ENCODE measurements at regions not wholly inside any gene's neighbourhood (a gene's known extent, or its start where the extent isn't known, plus 50 kb on each side); places are given as distances from the start of the nearest gene placed in this dataset.
"Not testable (repeated sequence)": the region's sequence is repeated elsewhere in the genome, so short reads cannot be mapped to it uniquely, and the experiment has no call there.

GRCh38 chr11:45395421-45395820, 109.3 kb upstream of the SYT13 start:
- Mint-ChIP-seq H3K4me1 (no peaks in the 10 kb centered on the region), H3K36me3 (no peaks in the 10 kb centered on the region), H3K9me3 (no peaks in the 10 kb centered on the region), H3K27me3 (peaks cover 11 to 55% (median 48%) of the 10 kb centered on the region in 3 donors), H3K27ac (no peak overlapping the region), H3K4me3 (no peak overlapping the region)
- ATAC-seq (ENCODE audit: low read depth in 2 of 2) (no peak), DNase-seq (no peak)

GRCh38 chr11:45394294-45395085, 108.3 kb upstream of the SYT13 start:
- H3K9me3 Mint-ChIP-seq = no peaks in the 10 kb centered on the region
- H3K4me1 Mint-ChIP-seq = no peaks in the 10 kb centered on the region
- H3K36me3 Mint-ChIP-seq = no peaks in the 10 kb centered on the region
- peak overlapping the region in 1 of 8 donors; percentile 50 for H3K4me3 Mint-ChIP-seq
- no peak overlapping the region for H3K27ac Mint-ChIP-seq
- no peak for DNase-seq
- ATAC-seq (ENCODE audit: low read depth in 2 of 2) = no peak
- H3K27me3 Mint-ChIP-seq = peaks cover 8 to 62% (median 52%) of the 10 kb centered on the region in 3 donors

DNA sequence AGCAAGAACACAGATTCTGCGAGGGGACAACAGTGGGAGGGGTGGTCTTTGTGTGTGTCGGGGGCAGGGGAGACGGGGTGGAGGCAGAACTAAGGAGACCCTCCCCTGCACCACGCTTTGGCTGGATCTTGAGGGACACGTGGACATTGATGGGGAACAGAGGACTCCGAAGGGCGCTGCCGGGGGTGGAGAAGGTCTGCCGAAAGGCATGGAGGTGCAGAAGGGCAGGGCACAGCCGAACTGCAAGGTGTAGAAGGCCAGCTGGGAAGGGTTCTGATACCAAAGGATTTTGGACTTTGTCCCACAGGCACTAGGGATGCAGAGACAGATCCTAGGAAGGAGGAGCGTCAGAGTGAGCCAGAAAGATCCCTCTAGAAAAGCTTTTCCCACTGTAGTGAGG, 107.7 kb upstream of the SYT13 start:
- peaks cover 9 to 60% (median 48%) of the 10 kb centered on the region in 3 donors for H3K27me3 Mint-ChIP-seq
- no peak for ATAC-seq (ENCODE audit: low read depth in 2 of 2)
- H3K9me3 Mint-ChIP-seq = no peaks in the 10 kb centered on the region
- DNase-seq = no peak
- no peaks in the 10 kb centered on the region for H3K36me3 Mint-ChIP-seq
- no peak overlapping the region for H3K4me3 Mint-ChIP-seq
- H3K27ac Mint-ChIP-seq = no peak overlapping the region
- H3K4me1 Mint-ChIP-seq = no peaks in the 10 kb centered on the region

DNA sequence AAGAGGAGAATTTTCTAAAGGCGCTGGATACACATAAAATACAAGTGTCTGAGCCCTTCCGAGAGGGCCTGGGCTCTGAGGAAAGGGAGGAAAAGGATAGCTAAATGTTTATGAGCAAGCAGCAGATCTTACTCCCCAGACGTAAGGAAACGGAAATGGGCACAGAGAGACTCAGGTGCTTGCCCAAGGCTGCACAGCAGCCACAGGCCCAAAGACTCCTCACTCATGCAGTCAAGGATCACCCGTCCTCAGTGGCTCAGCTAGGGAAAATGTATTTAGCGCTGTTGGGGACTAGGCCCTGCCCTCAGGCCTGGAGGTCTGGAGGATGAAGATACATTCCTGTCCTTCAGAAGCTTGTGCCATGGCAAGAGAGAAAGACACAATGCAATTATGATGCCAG, 107.2 kb upstream of the SYT13 start:
- Mint-ChIP-seq H3K4me1 (no peaks in the 10 kb centered on the region), H3K27me3 (peaks cover 7 to 62% (median 50%) of the 10 kb centered on the region in 3 donors), H3K4me3 (no peak overlapping the region), H3K27ac (no peak overlapping the region), H3K36me3 (no peaks in the 10 kb centered on the region), H3K9me3 (no peaks in the 10 kb centered on the region)
- ATAC-seq (ENCODE audit: low read depth in 2 of 2) (no peak), DNase-seq (no peak)

DNA sequence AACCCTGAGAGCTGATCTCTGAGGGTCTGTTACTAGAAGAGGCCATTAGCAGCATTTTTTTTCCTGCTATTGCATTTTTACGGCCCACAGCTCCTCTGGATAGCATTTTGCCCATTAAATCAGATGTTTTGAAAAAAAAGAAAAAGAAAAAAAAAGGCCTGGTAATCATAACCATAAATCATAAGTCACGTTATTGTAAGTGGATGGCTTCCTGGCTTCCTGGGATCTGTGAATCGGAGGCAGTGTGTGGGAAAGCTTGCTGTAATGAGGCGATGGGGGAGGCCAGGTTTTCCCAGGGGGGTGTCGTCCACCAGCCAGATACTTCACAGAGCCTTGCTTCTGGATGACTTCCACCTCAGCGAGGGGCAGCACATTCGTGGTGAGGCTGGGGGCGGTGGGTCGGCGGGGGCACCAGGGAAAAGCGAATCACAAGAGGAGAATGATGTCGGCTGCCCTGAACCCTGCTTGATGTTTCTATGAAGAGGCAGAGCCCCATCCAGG, 106.5 kb upstream of the SYT13 start:
- Mint-ChIP-seq H3K4me1 (no peaks in the 10 kb centered on the region), H3K36me3 (no peaks in the 10 kb centered on the region), H3K9me3 (peaks cover 0 to 2% (median 0%) of the 10 kb centered on the region in 7 donors), H3K4me3 (no peak overlapping the region), H3K27me3 (peaks cover 14 to 69% (median 55%) of the 10 kb centered on the region in 3 donors), H3K27ac (no peak overlapping the region)
- DNase-seq (no peak), ATAC-seq (ENCODE audit: low read depth in 2 of 2) (no peak)

DNA sequence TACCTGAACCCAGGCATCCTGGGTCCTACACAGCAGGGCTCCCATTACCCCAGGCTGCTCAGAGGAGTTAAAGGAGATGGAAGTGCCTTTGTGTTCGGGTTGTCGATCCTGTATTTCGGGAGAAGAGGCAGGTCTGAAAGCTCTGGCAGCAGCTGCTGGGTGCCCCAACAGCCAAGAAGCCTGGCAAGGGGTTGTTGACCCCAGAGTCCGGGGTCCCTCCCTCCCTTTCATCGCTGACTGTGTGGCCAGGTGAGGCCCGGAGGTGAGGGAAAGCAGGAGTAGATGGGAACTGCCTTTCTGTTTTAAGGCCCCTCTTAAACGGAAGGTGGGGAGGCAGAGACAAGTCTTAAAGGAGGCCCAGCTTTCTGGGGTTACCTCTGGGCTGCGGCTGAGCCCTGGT, 106.0 kb upstream of the SYT13 start:
- no peak overlapping the region for H3K27ac Mint-ChIP-seq

GRCh38 chr11:45391168-45391850, 105.2 kb upstream of the SYT13 start:
- peaks cover 20 to 73% (median 60%) of the 10 kb centered on the region in 3 donors for H3K27me3 Mint-ChIP-seq
- ATAC-seq (ENCODE audit: low read depth in 2 of 2) (no peak), DNase-seq (no peak)
- no peak overlapping the region for H3K4me3 Mint-ChIP-seq
- H3K9me3 Mint-ChIP-seq = peaks cover 0 to 2% (median 0%) of the 10 kb centered on the region in 7 donors
- no peak overlapping the region for H3K27ac Mint-ChIP-seq
- no peaks in the 10 kb centered on the region for H3K36me3 Mint-ChIP-seq
- no peaks in the 10 kb centered on the region for H3K4me1 Mint-ChIP-seq

More for the DNA sequence above, 106.0 kb upstream of the SYT13 start:
- Mint-ChIP-seq H3K9me3 (peaks cover 0 to 2% (median 0%) of the 10 kb centered on the region in 7 donors), H3K27me3 (peaks cover 15 to 74% (median 60%) of the 10 kb centered on the region in 3 donors), H3K4me3 (no peak overlapping the region), H3K4me1 (no peaks in the 10 kb centered on the region), H3K36me3 (no peaks in the 10 kb centered on the region)
- DNase-seq (no peak), ATAC-seq (ENCODE audit: low read depth in 2 of 2) (no peak)

DNA sequence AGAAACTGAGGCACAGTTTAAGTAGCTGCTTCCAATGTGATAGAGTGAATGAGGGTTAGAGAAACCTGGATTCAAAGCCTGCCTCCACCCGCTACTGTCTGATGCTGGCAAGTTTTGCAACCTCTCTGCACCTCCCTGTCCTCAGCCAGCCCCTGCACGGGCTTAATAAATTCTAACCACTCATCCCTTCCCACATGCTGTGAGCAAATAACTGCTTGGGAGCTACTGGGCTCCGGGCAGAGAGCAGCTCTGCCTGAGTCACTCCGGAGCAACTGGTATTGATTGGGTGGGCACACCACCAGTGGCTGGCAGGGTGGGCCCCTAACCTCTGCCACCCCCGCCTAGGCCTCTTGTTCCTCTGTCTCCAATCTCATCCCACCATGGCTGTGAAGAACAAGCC, 104.3 kb upstream of the SYT13 start:
- H3K27me3 Mint-ChIP-seq = peaks cover 20 to 64% (median 51%) of the 10 kb centered on the region in 3 donors
- H3K4me3 Mint-ChIP-seq = peak overlapping the region in 1 of 8 donors; percentile 0
- peaks cover 0 to 2% (median 0%) of the 10 kb centered on the region in 7 donors for H3K9me3 Mint-ChIP-seq
- H3K27ac Mint-ChIP-seq = no peak overlapping the region
- no peak for DNase-seq
- no peaks in the 10 kb centered on the region for H3K4me1 Mint-ChIP-seq
- no peak for ATAC-seq (ENCODE audit: low read depth in 2 of 2)
- no peaks in the 10 kb centered on the region for H3K36me3 Mint-ChIP-seq

DNA sequence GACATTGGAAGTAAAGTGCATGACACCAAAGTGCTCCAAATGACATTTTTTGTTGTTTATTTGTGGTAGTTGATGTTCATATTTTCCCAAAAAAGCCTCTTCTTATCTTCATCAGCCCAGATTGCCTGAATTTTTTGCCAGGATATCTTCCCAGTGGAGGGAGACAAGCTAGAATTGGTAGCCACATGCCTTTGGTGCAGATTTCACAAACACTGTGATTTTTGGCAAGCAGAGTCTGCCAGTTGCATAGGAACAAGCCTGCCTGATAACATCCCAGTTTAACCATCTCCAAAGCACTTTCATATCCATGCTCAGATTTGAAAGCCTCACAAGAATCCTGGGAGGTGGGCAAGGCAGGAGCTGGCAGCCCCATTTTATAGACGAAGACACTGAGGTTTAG, 102.3 kb upstream of the SYT13 start:
- H3K4me1 Mint-ChIP-seq = peaks cover 0 to under 1% (median 0%) of the 10 kb centered on the region in 3 donors
- no peak overlapping the region for H3K27ac Mint-ChIP-seq
- ATAC-seq (ENCODE audit: low read depth in 2 of 2) (no peak), DNase-seq (no peak)
- H3K9me3 Mint-ChIP-seq = peaks cover 0 to 2% (median 0%) of the 10 kb centered on the region in 7 donors
- no peak overlapping the region for H3K4me3 Mint-ChIP-seq
- H3K27me3 Mint-ChIP-seq = peaks cover 20 to 61% (median 51%) of the 10 kb centered on the region in 3 donors
- H3K36me3 Mint-ChIP-seq = no peaks in the 10 kb centered on the region

DNA sequence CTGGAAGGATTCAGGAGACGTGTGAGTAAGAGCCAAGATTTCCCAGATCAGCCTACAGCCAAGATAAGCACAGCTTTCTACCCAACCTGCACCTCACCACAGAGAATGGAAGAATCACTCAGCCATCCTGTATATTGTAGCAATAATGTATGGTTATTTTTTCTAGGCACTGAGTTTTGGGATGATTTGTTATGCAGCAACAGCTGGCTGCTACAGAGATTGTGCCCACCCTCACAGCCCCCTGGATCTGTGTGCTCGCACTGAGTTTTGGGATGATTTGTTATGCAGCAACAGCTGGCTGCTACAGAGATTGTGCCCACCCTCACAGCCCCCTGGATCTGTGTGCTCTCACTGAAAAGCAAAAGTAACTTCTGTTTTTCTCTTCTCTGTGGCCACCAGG, 101.7 kb upstream of the SYT13 start:
- not testable (repeated sequence) for H3K36me3 Mint-ChIP-seq; H3K4me3 Mint-ChIP-seq; H3K4me1 Mint-ChIP-seq; H3K9me3 Mint-ChIP-seq; DNase-seq; ATAC-seq (ENCODE audit: low read depth in 2 of 2); H3K27ac Mint-ChIP-seq
- peaks cover 20 to 60% (median 51%) of the 10 kb centered on the region in 3 donors for H3K27me3 Mint-ChIP-seq

DNA sequence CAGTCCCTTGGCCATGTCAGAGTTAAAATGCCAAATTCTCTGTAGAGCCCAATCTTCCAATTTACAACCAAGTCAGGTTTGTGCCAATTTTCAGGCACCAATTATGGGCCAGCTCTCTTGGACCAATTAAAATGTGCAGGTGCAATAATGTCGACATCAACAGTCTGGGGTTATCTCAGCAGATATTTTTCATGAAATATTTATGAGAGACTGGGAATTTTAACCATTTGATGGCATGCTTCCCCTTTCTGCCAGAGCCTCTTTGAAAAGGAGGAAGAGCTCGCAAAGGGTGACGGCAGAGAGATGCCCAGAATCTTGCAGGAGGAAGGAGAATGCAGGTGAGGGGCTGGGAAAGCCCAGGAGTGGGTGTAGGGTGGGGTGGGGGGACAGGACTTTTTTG, 100.8 kb upstream of the SYT13 start:
- no peak overlapping the region for H3K4me3 Mint-ChIP-seq
- no peaks in the 10 kb centered on the region for H3K36me3 Mint-ChIP-seq
- DNase-seq = no peak
- peaks cover 27 to 62% (median 53%) of the 10 kb centered on the region in 3 donors for H3K27me3 Mint-ChIP-seq
- peaks cover 0 to 2% (median 0%) of the 10 kb centered on the region in 7 donors for H3K9me3 Mint-ChIP-seq
- peaks cover 0 to 4% (median 0%) of the 10 kb centered on the region in 3 donors for H3K4me1 Mint-ChIP-seq
- no peak for ATAC-seq (ENCODE audit: low read depth in 2 of 2)
- no peak overlapping the region for H3K27ac Mint-ChIP-seq

GRCh38 chr11:45385844-45386243, 99.7 kb upstream of the SYT13 start:
- Mint-ChIP-seq H3K4me3 (no peak overlapping the region), H3K4me1 (peaks cover 0 to 4% (median 0%) of the 10 kb centered on the region in 3 donors), H3K9me3 (peaks cover 0 to 2% (median 0%) of the 10 kb centered on the region in 7 donors), H3K27me3 (peaks cover 33 to 70% (median 61%) of the 10 kb centered on the region in 3 donors), H3K36me3 (no peaks in the 10 kb centered on the region), H3K27ac (no peak overlapping the region)
- ATAC-seq (ENCODE audit: low read depth in 2 of 2) = no peak
- DNase-seq = no peak

- ATAC-seq (ENCODE audit: low read depth in 2 of 2) (no peak), DNase-seq (no peak)
- Mint-ChIP-seq H3K4me1 (peaks cover 0 to 4% (median 0%) of the 10 kb centered on the region in 3 donors), H3K4me3 (no peak overlapping the region), H3K9me3 (peaks cover 0 to 2% (median 0%) of the 10 kb centered on the region in 7 donors), H3K36me3 (no peaks in the 10 kb centered on the region), H3K27me3 (peaks cover 33 to 70% (median 60%) of the 10 kb centered on the region in 3 donors), H3K27ac (no peak overlapping the region)
Measured at GRCh38 chr11:45385423-45385822, 99.3 kb upstream of the SYT13 start.

Measured in naive B cell (primary cell).